Endothelial cell of hepatic sinusoid (primary cell): ENCODE measurements at regions not wholly inside any gene's neighbourhood (a gene's known extent, or its start where the extent isn't known, plus 50 kb on each side); places are given as distances from the start of the nearest gene placed in this dataset.

ENCODE experiments used
- in situ Hi-C: cut with HindIII; loops from 2 replicates; pipeline ENCODE4 v1.10.0; 2017; ENCODE audit warnings: low sequenced_read_pairs

- in situ Hi-C loops, result no loop called here
Observed at GRCh38 chr4:130233377-130234047, 1137.6 kb downstream of the C4orf33 start.

DNA sequence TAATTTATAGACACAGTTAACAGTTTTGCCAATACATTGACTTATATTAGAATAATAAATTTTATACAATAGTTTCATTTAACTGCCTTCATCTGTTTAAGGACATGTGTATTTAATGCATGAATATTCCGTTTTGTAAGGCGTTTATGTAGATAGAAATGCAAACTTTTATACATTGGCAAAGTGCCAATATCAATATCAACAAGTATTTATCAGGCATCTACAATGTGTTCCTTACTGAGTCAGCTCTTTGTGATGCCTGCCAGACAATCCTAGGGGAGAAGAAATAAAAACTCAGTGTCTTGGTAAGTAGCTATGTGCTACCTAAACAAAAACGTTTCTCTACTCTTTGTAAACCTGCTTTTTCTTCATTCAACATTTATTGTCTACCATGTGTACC lies 1142.2 kb downstream of the C4orf33 start:
- in situ Hi-C loops, result no loop called here

GRCh38 chr4:130249002-130249401 lies 1153.0 kb downstream of the C4orf33 start:
- in situ Hi-C loops, result no loop called here

- in situ Hi-C loops, result no loop called here
Observed at GRCh38 chr4:130257271-130257670, 1161.3 kb downstream of the C4orf33 start.

DNA sequence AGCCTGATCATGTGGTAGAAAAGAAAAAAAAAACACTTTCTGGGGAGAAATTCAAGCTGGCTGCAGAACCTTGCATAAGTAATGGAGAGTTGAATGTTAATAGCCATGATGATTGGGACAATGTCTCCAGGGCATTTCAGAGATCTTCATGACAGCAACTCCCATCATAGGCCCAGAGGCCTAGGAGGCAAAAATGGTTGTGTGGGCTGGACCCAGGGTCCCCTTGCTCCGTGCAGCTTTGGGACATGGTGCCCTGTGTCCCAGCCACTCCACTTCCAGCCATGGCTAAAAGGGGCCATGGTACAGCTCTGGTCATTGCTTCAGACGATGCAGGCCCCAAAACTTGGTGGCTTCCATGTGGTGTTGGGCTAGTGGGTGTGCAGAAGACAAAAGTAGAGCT lies 1170.9 kb downstream of the C4orf33 start:
- in situ Hi-C loops, result no loop called here

- in situ Hi-C loops, result no loop called here
Observed at GRCh38 chr4:130288576-130288975, 1192.6 kb downstream of the C4orf33 start.

DNA sequence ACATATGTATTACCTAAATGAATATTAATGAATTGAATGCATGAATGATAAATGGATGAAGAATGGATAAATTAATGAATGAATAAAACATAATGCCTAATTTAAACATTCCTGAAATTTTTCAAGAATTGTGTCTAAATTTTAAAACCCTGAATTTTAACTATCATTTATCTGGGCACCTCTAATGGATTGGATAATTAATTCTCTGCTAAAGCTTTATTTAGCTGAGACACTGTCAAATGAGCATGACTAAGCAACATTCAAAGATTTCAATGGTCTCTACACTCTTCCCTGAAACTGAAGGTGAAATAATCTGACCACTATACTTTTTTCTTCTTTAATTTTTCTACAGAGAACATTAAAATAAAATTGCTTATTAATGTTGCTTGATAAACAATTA lies 1197.7 kb downstream of the C4orf33 start:
- in situ Hi-C loops, result no loop called here

GRCh38 chr4:130296448-130296847 lies 1200.5 kb downstream of the C4orf33 start:
- in situ Hi-C loops, result no loop called here

DNA sequence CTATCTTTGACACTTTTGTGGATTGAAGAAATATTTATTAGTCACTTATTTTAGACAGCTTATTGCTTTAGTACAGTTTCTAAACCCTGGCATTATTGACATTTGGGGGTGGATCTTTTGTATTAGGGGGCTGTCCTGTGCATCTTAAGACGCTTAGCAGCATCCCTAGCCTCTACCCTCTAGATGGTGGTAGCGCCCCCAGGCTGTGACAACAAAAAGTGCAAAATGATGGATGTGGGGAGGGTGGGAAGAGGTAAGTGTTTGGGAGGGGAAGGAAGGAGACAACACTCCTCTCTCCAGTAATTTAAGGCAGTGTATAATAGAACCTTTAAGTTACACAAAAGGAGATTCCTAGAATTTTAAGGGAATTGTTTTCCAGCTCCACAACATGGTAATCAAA lies 1210.6 kb downstream of the C4orf33 start:
- in situ Hi-C loops, result no loop called here

DNA sequence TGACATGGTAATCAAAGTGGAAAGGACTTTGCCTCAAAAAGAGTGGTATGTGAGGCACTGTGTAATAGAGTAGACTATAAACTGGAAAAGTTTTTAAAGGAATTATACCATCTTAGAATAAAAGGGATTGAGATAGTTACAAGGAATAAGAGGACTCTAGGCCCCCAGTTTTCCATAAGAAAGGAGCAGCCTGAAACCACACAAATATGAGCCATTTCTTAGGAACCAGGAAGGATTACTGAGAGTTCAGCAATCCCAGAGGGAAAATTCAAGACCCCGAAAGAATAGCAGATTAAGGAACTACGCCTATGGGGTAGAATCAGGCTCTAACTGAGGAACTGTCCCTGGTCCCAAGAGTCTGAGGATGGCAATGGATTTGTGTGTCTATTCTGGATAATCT lies 1213.3 kb downstream of the C4orf33 start:
- in situ Hi-C loops, result no loop called here

DNA sequence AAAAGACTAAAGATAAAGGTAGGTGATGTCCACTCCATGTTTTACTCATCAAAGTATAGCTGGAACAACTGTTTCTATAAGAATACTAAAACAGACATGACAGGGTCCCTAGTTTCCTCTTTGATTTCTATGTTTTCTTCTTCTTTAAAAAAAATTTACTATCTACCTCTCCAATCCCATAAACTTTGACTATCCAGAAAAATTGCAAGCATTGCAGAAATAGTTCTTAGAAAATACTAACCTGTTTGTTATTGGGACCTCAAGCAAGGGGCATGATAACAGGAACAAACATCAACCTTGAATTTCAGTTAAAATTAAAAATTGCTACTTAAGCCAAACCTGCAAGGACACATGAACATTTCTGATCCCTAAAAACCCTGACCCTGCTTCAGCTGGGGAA lies 1226.5 kb downstream of the C4orf33 start:
- in situ Hi-C loops, result no loop called here

DNA sequence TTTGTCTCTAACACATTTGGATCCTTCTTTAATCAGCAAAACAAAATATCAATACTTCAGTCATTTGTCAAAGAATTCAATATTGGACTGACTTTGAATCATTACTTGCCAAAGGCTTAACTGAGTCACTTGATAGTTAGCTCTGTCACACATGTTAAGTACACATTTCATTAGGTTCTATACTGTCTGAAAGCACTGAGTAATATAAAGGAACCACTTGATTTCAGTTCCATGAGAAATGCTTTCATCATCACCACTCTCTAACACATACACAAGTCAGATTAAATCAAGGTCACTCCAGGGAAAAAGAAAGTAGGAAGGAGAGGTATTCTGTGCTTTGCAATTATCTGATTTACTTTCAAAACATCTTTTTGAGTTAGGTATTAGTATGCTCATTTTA lies 1233.1 kb downstream of the C4orf33 start:
- in situ Hi-C loops, result no loop called here

DNA sequence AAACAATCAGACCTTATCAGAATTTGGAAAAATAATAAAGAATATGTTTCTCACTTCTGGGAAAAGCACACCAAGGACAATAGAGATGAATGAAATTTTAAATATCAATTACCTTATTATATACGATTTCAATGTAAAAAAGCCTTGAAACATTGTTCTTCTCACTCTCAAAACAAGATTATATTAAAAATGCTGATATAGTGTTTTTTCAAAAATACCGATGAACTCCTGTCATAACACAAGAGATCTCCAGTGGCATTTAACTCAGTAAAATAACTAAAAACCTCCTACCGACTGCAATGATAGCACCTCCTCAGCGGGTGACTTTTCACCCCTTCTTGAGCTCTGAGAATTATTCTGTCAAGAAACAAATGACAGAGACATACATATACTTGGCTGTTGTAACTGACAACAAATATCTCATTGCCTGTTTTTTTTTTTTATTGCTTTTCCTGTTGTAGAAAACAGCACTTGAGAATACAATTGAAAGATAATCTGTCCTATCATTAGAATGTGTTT lies 1237.3 kb downstream of the C4orf33 start:
- in situ Hi-C loops, result no loop called here

DNA sequence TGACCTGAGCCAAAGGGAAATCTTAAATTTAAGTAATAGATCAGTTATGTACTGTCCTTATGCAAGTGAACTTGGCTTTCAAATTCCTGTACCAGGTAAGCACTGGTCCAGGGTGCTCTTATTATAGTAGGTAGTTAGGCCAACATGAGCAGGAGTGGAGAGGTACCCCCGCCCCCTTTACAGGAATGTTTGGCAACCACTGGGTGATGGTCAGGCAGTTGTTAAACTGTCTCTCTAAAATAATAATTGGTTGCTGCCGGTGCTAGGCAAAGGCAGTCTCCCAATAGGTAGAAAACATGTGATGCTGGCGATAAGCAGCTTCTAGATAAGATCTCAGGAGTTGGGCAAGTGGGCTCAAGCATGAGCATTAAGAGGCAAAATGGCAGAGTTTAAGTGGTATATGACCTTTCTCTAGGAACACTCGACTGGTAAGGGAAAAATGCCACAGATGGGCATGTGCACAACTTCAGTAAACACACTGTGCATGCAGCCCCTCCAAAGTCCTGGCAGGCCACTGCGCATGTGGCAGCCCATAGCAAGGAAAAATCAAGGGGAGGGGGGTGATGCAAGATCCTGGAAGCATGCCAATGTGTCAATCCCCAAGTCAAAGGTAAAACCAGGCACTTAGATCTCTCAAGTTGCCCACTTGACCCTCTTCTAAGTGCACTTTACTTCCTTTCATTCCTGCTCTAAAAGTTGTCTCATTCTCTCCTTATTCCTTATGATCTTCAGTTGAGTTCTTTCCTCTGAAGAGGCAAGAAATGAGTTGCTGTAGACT lies 1239.7 kb downstream of the C4orf33 start:
- in situ Hi-C loops, result no loop called here

DNA sequence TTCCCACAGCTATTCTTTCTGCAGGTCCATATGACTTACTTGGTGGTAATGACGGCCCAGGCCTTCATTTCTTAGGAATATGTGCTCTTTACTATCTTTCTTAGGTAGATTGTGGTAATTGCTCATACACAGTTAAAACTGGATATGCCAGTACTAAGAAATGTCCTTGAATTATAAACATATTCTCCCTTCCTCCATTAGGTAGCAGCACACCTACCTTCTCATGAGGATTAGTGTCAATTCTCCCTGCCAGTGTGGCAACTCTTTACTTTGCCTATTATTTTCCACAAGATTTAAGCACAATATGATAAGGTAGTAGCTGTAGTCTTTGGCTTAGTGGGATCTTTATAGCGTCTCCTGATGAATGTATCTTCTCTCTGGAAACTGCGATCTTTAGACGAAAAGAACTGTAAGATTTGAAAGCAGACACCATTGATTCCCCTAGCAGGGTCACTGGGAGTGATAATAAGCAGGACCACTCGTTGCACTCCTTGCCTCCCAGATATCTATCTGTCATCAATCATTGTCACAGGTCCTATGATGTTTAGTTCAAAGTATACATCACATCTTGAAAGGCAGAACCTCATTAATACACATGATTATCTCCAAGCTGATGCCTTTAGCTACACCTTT lies 1240.7 kb downstream of the C4orf33 start:
- in situ Hi-C loops, result no loop called here

- in situ Hi-C loops, result no loop called here
Observed at GRCh38 chr4:130338851-130339250, 1242.9 kb downstream of the C4orf33 start.

DNA sequence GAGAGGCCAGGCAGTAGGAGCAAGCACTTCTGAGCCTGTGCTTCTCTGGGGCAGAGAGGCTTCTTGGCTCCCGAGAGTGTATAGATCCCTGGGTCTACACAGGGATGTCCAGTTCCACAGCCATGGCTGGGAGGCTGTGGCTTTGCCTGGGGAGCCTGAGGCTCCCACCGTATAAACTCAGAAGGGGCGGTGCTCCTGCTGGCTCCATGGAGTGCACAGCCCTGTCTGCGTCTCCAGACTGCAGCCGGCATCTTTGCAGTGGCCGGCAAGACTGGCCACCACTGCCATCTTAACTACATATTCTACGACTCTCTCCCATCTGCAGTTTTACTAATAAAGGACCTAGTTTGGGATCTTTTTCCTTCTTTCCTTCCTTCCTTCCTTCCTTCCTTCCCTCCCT lies 1253.8 kb downstream of the C4orf33 start:
- in situ Hi-C loops, result no loop called here

- in situ Hi-C loops, result no loop called here
Observed at GRCh38 chr4:130356873-130357272, 1260.9 kb downstream of the C4orf33 start.

- in situ Hi-C loops, result no loop called here
Observed at GRCh38 chr4:130359542-130359941, 1263.6 kb downstream of the C4orf33 start.

DNA sequence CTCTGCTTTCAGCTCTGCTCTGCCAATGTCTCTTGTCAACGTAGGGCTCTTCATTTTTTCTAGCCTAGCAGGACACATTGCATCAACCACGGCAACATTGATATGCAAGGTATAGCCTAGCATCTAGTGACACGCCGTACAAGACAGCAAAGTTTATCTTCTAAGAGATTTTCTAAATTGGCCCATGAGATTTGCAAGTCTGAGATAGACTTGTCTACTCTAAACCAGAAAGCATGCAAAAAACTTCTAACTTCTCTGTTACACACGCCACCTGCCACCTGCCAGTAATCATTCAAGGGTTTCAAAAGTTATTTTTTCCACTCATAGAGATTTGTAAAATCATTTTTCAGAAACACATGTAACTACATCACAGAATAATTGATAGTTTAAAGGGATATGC lies 1265.7 kb downstream of the C4orf33 start:
- in situ Hi-C loops, result no loop called here

DNA sequence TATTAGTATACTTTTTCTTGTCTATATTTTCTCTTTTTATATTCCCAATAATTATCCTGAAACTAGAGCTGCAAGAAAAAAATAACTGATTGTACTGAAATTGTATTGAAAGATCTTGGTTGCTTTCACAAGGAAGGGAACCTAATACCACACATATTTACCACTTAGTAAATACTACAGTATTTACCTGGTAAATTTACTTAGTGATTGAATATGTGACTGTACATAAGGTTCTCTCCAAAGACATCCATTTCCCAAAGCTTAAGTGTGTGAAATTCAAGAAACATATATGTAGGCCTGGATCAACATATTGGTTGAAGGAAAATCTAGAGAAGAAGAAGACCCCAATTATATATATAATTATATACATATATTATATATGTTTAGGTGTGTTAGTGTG lies 1272.7 kb downstream of the C4orf33 start:
- in situ Hi-C loops, result no loop called here

GRCh38 chr4:130393231-130393630 lies 1297.3 kb downstream of the C4orf33 start:
- in situ Hi-C loops, result no loop called here
